ENCODE measurements at regions not wholly inside any gene's neighbourhood (a gene's known extent, or its start where the extent isn't known, plus 50 kb on each side); places are given as distances from the start of the nearest gene placed in this dataset.

GRCh38 chr13:22726726-22727125 is 454.1 kb upstream of the SGCG start:
- DNase-seq (ENCODE audit: low spot score), result no peak
- no peaks in the 10 kb centered on the region for H3K27me3 ChIP-seq
- no peak overlapping the region for H3K4me3 ChIP-seq
- no peaks in the 10 kb centered on the region for H3K4me1 ChIP-seq
- H3K36me3 ChIP-seq, result no peaks in the 10 kb centered on the region
- no peak overlapping the region for H3K27ac ChIP-seq
- no peaks in the 10 kb centered on the region for H3K9me3 ChIP-seq
- TF ChIP-seq CTCF (IDR thresholded peaks at IDR 0.05), result no peak

GRCh38 chr13:22735011-22735995 is 445.5 kb upstream of the SGCG start:
- Histone ChIP-seq H3K27ac (no peak overlapping the region), H3K27me3 (no peaks in the 10 kb centered on the region), H3K36me3 (no peaks in the 10 kb centered on the region), H3K4me1 (no peaks in the 10 kb centered on the region), H3K4me3 (no peak overlapping the region), H3K9me3 (peaks cover 0 to 5% of the 10 kb centered on the region in 2 donors)
- TF ChIP-seq CTCF (IDR thresholded peaks at IDR 0.05), result peak in 1 of 2 donors; percentile 32
- DNase-seq (ENCODE audit: low spot score), result no peak

GRCh38 chr13:22736084-22736767 is 444.6 kb upstream of the SGCG start:
- DNase-seq (ENCODE audit: low spot score), result no peak
- Histone ChIP-seq H3K27me3 (no peaks in the 10 kb centered on the region), H3K4me3 (no peak overlapping the region), H3K9me3 (peaks cover 0 to 5% of the 10 kb centered on the region in 2 donors), H3K27ac (no peak overlapping the region), H3K4me1 (no peaks in the 10 kb centered on the region), H3K36me3 (no peaks in the 10 kb centered on the region)
- TF ChIP-seq CTCF (IDR thresholded peaks at IDR 0.05), result no peak

GRCh38 chr13:22736768-22737092 is 444.0 kb upstream of the SGCG start:
- Histone ChIP-seq H3K4me1 (no peaks in the 10 kb centered on the region), H3K27me3 (no peaks in the 10 kb centered on the region), H3K9me3 (peaks cover 0 to 5% of the 10 kb centered on the region in 2 donors), H3K36me3 (no peaks in the 10 kb centered on the region), H3K4me3 (no peak overlapping the region), H3K27ac (no peak overlapping the region)
- no peak for TF ChIP-seq CTCF (IDR thresholded peaks at IDR 0.05)
- DNase-seq (ENCODE audit: low spot score), result no peak

- Histone ChIP-seq H3K4me1 (no peaks in the 10 kb centered on the region), H3K27me3 (no peaks in the 10 kb centered on the region), H3K36me3 (no peaks in the 10 kb centered on the region), H3K4me3 (no peak overlapping the region), H3K9me3 (peaks cover 0 to 5% of the 10 kb centered on the region in 2 donors), H3K27ac (no peak overlapping the region)
- no peak for DNase-seq (ENCODE audit: low spot score)
- TF ChIP-seq CTCF (IDR thresholded peaks at IDR 0.05), result no peak
These were observed 442.4 kb upstream of the SGCG start for GRCh38 chr13:22738357-22738756.

Measured in right atrium auricular region (tissue), 2 donors.